SK-N-SH (cell line): ENCODE measurements at regions not wholly inside any gene's neighbourhood (a gene's known extent, or its start where the extent isn't known, plus 50 kb on each side); places are given as distances from the start of the nearest gene placed in this dataset.

ENCODE experiments used
- CHD2 ChIP-seq: fragments of 150-350 bp; IDR thresholded peaks from 2 replicates; pipeline ENCODE4 v1.6.1; 2018; ENCODE audit warnings: low read length; ENCODE audit not compliant: partially characterized antibody
- FOXJ3 ChIP-seq: sonication (generic); formaldehyde crosslinking; IDR thresholded peaks from 2 replicates; pipeline ENCODE4 v1.5.1; 2020; ENCODE audit warnings: mild to moderate bottlenecking, missing genetic modification reagents
- FOXM1 ChIP-seq: IDR thresholded peaks from 2 replicates; pipeline ENCODE4 v1.4.0; 2012; ENCODE audit warnings: low read depth, mild to moderate bottlenecking
- JUND ChIP-seq: IDR thresholded peaks from 2 replicates; pipeline ENCODE4 v1.4.0; 2012
- POLR2AphosphoS5 ChIP-seq: IDR thresholded peaks from 2 replicates; pipeline ENCODE4 v1.6.1; 2012; ENCODE audit warnings: low read depth, low read length
- SIN3A ChIP-seq: IDR thresholded peaks from 2 replicates; pipeline ENCODE4 v1.6.1; 2012; ENCODE audit warnings: low read depth, mild to moderate bottlenecking, low read length, moderate library complexity, borderline replicate concordance
- TAF1 ChIP-seq: IDR thresholded peaks from 2 replicates; pipeline ENCODE4 v1.6.1; 2012; ENCODE audit warnings: low read depth, mild to moderate bottlenecking, low read length, moderate library complexity, borderline replicate concordance
- TF ChIP-seq, protein P1 (sequence below): IDR thresholded peaks from 2 replicates; pipeline ENCODE4 v1.4.0; 2012; ENCODE audit warnings: low read depth, borderline replicate concordance
- TF ChIP-seq, protein P2 (sequence below): fragments of 200-600 bp; sonication (generic); IDR thresholded peaks from 2 replicates; pipeline ENCODE4 v1.6.1; 2017; ENCODE audit warnings: antibody characterized with exemption, mild to moderate bottlenecking, moderate library complexity
- TF ChIP-seq, protein P3 (sequence below): IDR thresholded peaks from 2 replicates; pipeline ENCODE4; 2012
- TF ChIP-seq, protein P4 (sequence below): IDR thresholded peaks from 2 replicates; pipeline ENCODE4 v1.6.1; 2012; ENCODE audit warnings: mild to moderate bottlenecking, low read depth, low read length, moderate library complexity
- TF ChIP-seq, protein P5 (sequence below): IDR thresholded peaks from 2 replicates; pipeline ENCODE4 v1.4.0; 2012; ENCODE audit warnings: low read depth
- TF ChIP-seq, protein P6 (sequence below): IDR thresholded peaks from 2 replicates; pipeline ENCODE4 v1.4.0; 2012; ENCODE audit warnings: low read depth, borderline replicate concordance

DNA sequence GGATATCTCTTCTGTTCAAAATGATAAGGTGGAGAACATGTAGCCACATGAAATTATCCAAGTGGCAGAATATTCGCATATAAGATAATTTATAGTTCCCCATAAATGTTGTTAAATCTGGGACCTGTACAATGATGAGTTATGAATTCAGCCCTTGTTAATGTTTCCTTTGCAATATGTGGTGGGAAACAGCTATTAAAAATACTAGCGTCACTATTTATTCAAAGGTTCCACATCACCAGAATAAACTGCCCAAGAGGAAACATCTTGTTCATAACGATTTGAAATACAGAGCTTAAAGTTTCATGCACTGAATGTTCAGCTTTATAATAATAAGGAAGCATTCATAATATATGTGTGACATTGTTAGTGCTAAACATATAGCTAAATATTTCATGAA, 223.9 kb upstream of the TCF4 start:
- no peak for TF ChIP-seq SIN3A
- no peak for TF ChIP-seq TAF1
- TF ChIP-seq, protein P1, sequence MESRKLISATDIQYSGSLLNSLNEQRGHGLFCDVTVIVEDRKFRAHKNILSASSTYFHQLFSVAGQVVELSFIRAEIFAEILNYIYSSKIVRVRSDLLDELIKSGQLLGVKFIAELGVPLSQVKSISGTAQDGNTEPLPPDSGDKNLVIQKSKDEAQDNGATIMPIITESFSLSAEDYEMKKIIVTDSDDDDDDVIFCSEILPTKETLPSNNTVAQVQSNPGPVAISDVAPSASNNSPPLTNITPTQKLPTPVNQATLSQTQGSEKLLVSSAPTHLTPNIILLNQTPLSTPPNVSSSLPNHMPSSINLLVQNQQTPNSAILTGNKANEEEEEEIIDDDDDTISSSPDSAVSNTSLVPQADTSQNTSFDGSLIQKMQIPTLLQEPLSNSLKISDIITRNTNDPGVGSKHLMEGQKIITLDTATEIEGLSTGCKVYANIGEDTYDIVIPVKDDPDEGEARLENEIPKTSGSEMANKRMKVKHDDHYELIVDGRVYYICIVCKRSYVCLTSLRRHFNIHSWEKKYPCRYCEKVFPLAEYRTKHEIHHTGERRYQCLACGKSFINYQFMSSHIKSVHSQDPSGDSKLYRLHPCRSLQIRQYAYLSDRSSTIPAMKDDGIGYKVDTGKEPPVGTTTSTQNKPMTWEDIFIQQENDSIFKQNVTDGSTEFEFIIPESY, result no peak
- TF ChIP-seq, protein P2, sequence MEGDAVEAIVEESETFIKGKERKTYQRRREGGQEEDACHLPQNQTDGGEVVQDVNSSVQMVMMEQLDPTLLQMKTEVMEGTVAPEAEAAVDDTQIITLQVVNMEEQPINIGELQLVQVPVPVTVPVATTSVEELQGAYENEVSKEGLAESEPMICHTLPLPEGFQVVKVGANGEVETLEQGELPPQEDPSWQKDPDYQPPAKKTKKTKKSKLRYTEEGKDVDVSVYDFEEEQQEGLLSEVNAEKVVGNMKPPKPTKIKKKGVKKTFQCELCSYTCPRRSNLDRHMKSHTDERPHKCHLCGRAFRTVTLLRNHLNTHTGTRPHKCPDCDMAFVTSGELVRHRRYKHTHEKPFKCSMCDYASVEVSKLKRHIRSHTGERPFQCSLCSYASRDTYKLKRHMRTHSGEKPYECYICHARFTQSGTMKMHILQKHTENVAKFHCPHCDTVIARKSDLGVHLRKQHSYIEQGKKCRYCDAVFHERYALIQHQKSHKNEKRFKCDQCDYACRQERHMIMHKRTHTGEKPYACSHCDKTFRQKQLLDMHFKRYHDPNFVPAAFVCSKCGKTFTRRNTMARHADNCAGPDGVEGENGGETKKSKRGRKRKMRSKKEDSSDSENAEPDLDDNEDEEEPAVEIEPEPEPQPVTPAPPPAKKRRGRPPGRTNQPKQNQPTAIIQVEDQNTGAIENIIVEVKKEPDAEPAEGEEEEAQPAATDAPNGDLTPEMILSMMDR, result no peak
- TF ChIP-seq, protein P3, sequence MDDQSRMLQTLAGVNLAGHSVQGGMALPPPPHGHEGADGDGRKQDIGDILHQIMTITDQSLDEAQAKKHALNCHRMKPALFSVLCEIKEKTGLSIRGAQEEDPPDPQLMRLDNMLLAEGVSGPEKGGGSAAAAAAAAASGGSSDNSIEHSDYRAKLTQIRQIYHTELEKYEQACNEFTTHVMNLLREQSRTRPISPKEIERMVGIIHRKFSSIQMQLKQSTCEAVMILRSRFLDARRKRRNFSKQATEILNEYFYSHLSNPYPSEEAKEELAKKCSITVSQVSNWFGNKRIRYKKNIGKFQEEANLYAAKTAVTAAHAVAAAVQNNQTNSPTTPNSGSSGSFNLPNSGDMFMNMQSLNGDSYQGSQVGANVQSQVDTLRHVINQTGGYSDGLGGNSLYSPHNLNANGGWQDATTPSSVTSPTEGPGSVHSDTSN, result no peak
- TF ChIP-seq, protein P4, sequence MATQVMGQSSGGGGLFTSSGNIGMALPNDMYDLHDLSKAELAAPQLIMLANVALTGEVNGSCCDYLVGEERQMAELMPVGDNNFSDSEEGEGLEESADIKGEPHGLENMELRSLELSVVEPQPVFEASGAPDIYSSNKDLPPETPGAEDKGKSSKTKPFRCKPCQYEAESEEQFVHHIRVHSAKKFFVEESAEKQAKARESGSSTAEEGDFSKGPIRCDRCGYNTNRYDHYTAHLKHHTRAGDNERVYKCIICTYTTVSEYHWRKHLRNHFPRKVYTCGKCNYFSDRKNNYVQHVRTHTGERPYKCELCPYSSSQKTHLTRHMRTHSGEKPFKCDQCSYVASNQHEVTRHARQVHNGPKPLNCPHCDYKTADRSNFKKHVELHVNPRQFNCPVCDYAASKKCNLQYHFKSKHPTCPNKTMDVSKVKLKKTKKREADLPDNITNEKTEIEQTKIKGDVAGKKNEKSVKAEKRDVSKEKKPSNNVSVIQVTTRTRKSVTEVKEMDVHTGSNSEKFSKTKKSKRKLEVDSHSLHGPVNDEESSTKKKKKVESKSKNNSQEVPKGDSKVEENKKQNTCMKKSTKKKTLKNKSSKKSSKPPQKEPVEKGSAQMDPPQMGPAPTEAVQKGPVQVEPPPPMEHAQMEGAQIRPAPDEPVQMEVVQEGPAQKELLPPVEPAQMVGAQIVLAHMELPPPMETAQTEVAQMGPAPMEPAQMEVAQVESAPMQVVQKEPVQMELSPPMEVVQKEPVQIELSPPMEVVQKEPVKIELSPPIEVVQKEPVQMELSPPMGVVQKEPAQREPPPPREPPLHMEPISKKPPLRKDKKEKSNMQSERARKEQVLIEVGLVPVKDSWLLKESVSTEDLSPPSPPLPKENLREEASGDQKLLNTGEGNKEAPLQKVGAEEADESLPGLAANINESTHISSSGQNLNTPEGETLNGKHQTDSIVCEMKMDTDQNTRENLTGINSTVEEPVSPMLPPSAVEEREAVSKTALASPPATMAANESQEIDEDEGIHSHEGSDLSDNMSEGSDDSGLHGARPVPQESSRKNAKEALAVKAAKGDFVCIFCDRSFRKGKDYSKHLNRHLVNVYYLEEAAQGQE, result no peak
- TF ChIP-seq CHD2, result no peak
- TF ChIP-seq POLR2AphosphoS5, result no peak
- no peak for TF ChIP-seq FOXJ3 (CRISPR knock-in tag)
- no peak for TF ChIP-seq FOXM1
- no peak for TF ChIP-seq JUND
- TF ChIP-seq, protein P5, sequence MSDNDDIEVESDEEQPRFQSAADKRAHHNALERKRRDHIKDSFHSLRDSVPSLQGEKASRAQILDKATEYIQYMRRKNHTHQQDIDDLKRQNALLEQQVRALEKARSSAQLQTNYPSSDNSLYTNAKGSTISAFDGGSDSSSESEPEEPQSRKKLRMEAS, result no peak
- TF ChIP-seq, protein P6, sequence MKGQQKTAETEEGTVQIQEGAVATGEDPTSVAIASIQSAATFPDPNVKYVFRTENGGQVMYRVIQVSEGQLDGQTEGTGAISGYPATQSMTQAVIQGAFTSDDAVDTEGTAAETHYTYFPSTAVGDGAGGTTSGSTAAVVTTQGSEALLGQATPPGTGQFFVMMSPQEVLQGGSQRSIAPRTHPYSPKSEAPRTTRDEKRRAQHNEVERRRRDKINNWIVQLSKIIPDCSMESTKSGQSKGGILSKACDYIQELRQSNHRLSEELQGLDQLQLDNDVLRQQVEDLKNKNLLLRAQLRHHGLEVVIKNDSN, result no peak
